ELR (cell line): ENCODE measurements at regions not wholly inside any gene's neighbourhood (a gene's known extent, or its start where the extent isn't known, plus 50 kb on each side); places are given as distances from the start of the nearest gene placed in this dataset.

Experiments used
- DNase-seq: peaks from one replicate; pipeline ENCODE4 v3.0.0-alpha.2; 2015; ENCODE audit warnings: low read depth

- no peak for DNase-seq
Measured at GRCh38 chr3:181442066-181442465, 269.7 kb upstream of the SOX2 start.

DNA sequence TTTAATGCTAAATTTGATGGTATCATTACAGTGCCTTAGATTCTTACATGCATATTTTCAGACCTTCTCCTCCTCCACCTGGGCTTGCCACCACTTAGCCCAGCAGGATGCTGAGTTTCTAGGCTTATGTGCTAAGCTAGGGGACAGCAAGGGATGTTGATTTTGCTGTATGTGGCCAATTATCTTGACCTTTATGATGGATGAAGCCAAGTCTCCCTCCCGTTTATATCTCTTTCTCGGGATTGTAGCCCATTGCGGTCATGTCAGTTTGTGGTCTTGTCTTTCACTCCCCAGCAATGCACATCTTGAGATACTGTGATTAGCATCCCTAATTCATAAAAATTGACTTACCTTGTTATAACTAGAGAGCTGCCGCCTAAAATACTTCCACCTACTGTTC is 278.7 kb upstream of the SOX2 start:
- no peak for DNase-seq

GRCh38 chr3:181431748-181432147 is 280.0 kb upstream of the SOX2 start:
- no peak for DNase-seq

DNA sequence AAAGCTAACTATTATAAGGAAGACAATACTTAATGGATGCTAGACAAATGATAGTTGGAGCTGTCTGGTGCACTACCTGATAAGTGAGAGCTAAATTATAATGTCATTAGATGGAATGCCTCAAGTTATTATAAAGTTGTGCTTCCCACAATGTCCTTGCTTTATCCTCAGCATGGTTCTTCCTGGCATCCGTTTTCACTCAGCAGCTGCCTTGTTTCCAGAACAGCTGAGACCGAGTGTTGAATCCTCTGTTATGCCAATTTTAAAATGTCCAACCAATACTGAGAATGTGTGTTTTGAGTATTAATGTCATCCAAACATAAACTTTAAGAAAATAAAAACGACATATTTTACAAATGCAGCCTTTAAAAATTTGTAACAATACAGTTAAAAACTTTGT is 286.7 kb upstream of the SOX2 start:
- no peak for DNase-seq

DNA sequence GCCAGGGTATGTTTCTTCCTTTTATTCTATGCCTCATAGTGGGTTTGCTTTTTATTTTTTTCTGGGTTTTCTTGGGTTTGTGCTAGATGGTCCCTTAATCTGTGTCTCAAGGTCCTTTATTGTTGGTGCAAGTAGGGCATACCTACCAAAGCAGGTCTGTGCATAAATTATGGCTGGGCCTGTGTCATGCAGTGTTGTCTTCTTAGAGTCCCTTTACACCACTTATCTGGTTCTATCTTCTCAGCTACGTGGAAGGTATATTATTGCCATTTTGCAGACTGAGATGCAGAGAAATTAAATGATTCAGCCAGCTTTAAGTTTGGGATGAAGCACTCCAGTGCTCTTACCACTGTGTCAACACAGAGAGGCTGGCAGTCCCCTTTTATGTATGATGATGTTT is 293.5 kb upstream of the SOX2 start:
- DNase-seq, result no peak

DNA sequence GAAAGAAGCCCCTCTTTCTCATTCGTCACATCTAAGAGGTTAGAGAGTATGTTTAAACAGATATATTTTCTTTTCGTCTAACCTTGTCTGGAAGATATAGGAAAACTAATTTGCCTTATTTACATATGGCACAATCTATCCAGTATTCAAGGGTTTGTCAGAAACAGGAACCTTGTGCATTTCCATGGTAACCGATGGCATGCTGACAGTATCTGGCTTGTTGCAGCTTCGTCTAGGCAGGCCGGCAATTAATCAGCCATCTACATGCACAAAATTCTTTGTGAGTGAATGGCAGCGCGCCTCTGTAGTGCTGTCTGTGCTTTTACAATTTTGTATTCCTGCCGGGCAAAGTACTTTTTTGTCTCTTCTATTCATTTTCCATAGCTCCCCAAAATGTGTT is 294.0 kb upstream of the SOX2 start:
- no peak for DNase-seq

DNA sequence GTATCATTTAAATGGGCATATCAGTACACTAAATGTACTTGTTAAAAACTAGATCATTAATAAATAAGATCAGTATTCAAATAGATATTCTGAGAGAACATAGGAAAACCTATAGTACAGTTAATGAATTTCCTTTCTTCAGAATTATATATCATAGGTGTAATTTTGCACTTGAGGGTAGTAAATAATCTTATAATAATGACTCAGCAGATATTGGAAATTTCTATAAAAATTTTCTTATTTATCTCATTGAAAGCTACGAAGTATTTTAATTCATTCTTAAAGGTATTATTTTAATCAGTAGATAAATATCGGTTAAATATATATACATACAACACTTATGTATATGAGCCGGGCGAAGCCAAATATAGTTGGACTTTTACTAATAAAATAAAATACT is 300.9 kb upstream of the SOX2 start:
- no peak for DNase-seq

- no peak for DNase-seq
Measured at GRCh38 chr3:181403876-181404660, 307.7 kb upstream of the SOX2 start.

DNA sequence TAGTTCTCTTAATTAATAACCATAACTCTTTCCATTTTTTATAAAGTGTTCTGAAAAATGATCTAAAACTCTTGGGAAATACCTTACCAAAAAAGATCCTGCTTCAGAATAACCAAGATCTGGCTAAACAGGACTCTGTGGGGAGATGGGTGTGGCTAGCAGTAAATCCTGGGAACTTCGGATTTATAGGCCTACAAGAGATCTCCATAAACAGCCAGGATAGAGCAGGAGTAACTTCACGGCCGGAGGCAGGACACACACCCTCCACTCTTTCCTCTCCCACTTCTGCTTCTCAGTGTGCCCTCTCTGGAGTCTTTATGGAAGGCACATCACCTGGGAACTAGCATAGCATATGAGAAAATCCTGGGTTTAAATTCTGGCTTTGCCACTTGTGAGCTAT is 309.4 kb upstream of the SOX2 start:
- no peak for DNase-seq

DNA sequence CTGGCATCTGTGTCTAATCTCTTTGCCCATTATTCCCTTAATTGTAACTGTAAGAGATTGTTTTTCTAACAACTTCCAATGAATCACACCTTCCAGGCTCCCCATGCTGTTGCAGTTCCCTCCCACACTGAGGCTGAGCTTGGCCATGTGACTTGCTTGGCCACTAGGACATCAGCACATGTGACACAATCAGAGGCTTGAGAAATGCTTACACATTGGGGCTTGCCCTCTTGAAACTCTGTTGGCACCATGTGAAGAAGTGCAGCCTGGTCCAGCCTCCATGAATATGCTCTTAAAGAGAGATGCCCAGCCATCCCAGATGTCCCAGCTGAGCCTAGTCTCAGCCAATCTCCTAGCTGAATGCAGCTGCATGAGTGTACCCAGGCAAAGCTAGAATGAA is 326.8 kb upstream of the SOX2 start:
- DNase-seq, result no peak

DNA sequence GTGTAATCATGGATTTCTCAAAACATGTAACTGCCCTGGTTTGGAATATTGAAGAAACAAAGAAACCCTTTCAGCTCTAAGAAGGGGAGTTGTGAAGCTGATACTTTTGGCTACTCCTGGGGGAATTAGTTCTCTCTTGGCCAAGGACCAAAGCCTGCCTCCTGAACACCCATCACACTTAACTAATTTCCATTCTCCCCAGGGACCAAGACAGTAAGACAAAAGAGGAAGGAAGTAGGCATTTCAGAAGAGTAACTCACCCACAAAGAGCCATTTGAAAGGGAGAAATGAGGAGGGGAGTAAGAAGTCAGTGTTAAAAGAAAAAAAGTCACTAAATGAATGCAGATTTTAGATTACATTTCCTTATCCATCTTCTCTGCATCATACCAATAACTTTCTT is 328.0 kb upstream of the SOX2 start:
- no peak for DNase-seq

DNA sequence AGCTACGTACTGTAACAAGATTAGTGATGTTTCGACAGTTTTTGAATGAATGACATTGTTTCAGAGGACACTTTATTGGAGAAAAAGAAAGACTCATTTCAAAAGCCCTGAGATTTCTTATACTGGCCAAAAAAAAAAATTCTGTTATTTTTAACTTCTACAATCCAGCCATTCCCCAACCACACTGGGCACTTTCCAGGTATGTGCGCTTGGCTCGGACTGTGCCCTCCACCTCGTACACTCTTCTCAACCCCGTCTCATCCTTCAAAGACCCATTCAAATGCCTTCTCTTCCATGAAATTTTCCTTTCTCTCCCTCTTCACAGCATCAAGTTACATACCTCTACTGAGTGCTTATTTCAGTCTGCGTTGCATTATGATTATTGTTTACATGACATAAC is 328.5 kb upstream of the SOX2 start:
- DNase-seq, result no peak

GRCh38 chr3:181382656-181383055 is 329.1 kb upstream of the SOX2 start:
- no peak for DNase-seq

DNA sequence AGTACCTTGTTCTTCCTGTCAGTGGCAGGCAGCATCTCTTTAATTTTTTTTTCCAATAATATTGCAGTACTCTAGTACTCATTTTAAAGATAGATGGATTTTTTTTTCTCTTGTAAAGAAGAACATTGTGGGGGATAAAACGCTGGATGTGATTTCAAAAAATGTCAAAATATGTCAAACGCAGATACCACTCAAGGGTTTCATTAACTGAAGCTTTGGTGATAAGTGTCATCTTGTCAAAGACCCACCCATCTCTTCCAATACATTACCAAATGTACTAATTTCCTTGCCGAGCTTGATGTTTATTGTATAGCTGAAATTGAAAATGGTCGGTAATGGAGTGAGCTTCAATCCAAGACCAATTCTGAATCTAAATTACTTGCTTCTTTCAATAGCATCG is 332.4 kb upstream of the SOX2 start:
- no peak for DNase-seq

GRCh38 chr3:181369637-181370036 is 342.1 kb upstream of the SOX2 start:
- no peak for DNase-seq

- no peak for DNase-seq
Measured at GRCh38 chr3:181363231-181363630, 348.5 kb upstream of the SOX2 start.

DNA sequence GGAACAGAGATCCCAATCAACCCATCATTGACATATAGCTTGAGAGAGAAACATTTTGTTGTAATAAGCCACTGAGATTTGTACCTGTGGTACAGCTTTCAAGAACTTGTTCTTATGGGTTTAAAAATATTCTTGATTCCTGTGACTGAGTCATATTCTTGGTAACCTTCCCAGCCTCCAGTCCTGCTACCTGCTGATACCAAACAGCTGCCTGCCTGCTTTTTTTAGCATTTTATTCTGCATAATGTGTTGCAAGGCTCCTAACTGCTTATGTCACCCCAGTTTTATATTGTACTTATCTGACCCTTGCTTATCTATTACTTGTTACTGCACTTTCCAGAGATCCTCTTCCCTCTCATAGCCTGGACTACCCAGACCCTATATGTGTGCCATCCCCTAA is 349.3 kb upstream of the SOX2 start:
- DNase-seq, result no peak

- no peak for DNase-seq
Measured at GRCh38 chr3:181358562-181358961, 353.2 kb upstream of the SOX2 start.

GRCh38 chr3:181358060-181358459 is 353.7 kb upstream of the SOX2 start:
- no peak for DNase-seq

DNA sequence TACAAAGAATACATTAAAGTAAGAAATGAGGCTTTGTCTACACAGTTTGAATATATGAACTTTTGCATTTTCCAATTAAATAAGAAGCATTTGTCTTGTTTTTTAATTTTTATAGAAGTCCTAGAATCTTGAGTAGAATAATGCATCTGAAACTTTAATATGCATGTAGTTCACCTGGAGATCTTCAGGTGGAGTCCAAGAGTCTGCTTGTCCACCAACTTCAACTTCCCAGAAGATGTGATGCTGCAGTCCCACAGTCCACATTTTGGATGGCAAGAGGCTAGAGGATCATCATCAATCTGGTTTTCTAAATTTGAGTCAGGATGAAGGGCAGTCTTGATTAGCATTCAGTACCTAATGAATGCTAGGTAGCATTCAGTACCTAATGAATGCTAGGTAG is 357.6 kb upstream of the SOX2 start:
- no peak for DNase-seq

DNA sequence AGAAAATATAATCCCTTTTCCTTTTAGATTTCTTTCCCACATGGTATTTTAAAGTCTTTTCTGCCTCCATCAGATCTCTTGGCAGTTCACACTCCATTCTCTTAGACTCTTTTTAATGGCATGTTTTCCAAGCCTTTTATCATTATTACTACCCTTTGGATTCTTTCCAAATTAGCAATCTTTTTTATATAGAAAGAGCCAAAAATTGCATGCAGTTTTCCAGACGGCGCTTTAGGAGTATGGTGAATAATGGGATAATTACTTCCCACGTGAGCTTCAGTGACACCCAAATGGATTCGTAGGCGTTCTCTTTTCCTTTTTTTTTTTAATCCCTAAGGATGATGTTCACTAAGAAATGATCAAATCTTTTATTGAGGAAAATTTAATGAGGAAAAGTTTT is 354.8 kb upstream of the DNAJC19 start:
- no peak for DNase-seq

- DNase-seq, result no peak
Measured at GRCh38 chr3:181336597-181336996, 347.1 kb upstream of the DNAJC19 start.

- DNase-seq, result no peak
Measured at GRCh38 chr3:181333394-181333793, 343.9 kb upstream of the DNAJC19 start.

DNA sequence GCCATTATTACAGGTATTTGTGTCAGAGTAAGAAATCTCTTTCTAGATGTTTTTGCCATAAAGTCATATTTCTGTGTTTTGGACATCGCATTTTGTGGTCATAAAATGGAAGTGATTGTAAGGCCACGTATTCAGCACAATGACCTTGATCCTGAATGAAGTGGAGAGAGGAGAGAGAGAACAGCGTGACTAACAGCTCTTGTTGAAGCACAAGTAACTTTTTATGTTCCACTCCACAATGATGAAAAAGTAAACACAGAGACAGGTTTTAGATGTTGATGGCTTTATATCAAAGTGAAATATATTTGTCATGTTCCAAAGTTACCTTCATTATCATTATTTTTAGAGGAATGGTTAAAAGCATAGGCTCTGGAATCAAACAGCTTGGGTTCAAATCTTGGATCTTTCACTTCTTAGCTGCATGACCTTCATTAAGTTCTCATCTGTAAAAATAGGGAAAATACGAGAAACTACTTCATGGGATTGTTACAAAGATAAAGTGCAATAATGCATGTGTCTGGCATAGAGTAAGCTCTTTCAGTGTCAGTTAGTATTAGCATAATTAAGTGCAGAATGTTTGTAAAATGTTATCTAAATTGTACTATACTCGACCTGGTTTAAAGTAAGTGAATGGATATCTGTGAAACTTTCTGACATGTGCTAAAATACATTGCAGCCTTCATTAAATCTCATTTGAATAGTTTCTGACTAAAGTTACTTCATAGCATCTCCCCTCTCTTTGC is 341.5 kb upstream of the DNAJC19 start:
- DNase-seq, result no peak
